HG02571 (cell line): ENCODE measurements at regions not wholly inside any gene's neighbourhood (a gene's known extent, or its start where the extent isn't known, plus 50 kb on each side); places are given as distances from the start of the nearest gene placed in this dataset.

Experiments used
- ATAC-seq: cut with Tn5 transposase; IDR thresholded peaks from one replicate; pipeline ENCODE4 v1.9.1; 2021; ENCODE audit warnings: mild to moderate bottlenecking, moderate library complexity; ENCODE audit not compliant: unreplicated experiment

- no peak for ATAC-seq
Observed at GRCh38 chr3:25074149-25074548, 353.9 kb upstream of the RARB start.

GRCh38 chr3:25080461-25080860, 347.6 kb upstream of the RARB start:
- ATAC-seq, result no peak

- no peak for ATAC-seq
Observed at GRCh38 chr3:25084016-25084415, 344.0 kb upstream of the RARB start.

- no peak for ATAC-seq
Observed at GRCh38 chr3:25086721-25087120, 341.3 kb upstream of the RARB start.

GRCh38 chr3:25088284-25088683, 339.8 kb upstream of the RARB start:
- ATAC-seq, result no peak

GRCh38 chr3:25090698-25091453, 337.2 kb upstream of the RARB start:
- ATAC-seq, result no peak

- no peak for ATAC-seq
Observed at GRCh38 chr3:25091934-25092333, 336.1 kb upstream of the RARB start.

- ATAC-seq, result no peak
Observed at GRCh38 chr3:25094932-25095685, 333.0 kb upstream of the RARB start.

- no peak for ATAC-seq
Observed at GRCh38 chr3:25096536-25096935, 331.5 kb upstream of the RARB start.

- no peak for ATAC-seq
Observed at GRCh38 chr3:25097023-25097422, 331.0 kb upstream of the RARB start.

- ATAC-seq, result no peak
Observed at GRCh38 chr3:25099666-25100065, 328.4 kb upstream of the RARB start.

GRCh38 chr3:25103391-25103790, 324.7 kb upstream of the RARB start:
- ATAC-seq, result no peak

- no peak for ATAC-seq
Observed at GRCh38 chr3:25107918-25108617, 320.0 kb upstream of the RARB start.

- ATAC-seq, result no peak
Observed at GRCh38 chr3:25110642-25111041, 317.4 kb upstream of the RARB start.

- ATAC-seq, result no peak
Observed at GRCh38 chr3:25113891-25114290, 314.2 kb upstream of the RARB start.

- no peak for ATAC-seq
Observed at GRCh38 chr3:25114532-25114931, 313.5 kb upstream of the RARB start.

GRCh38 chr3:25117005-25117593, 311.0 kb upstream of the RARB start:
- no peak for ATAC-seq

GRCh38 chr3:25119682-25120081, 308.4 kb upstream of the RARB start:
- ATAC-seq, result no peak

- no peak for ATAC-seq
Observed at GRCh38 chr3:25120665-25121064, 307.4 kb upstream of the RARB start.

GRCh38 chr3:25125201-25125600, 302.9 kb upstream of the RARB start:
- no peak for ATAC-seq

- ATAC-seq, result no peak
Observed at GRCh38 chr3:25128735-25129134, 299.3 kb upstream of the RARB start.
